Hepatocyte (in vitro differentiated cells): ENCODE measurements at regions not wholly inside any gene's neighbourhood (a gene's known extent, or its start where the extent isn't known, plus 50 kb on each side); places are given as distances from the start of the nearest gene placed in this dataset.

ENCODE experiments used
- DNase-seq: peaks from one replicate; pipeline ENCODE4 v3.0.0-alpha.2; 2016; ENCODE audit warnings: low spot score
- H2AFZ ChIP-seq: fragments of 200-600 bp; sonication (generic); 2 replicates; pipeline ENCODE4 v1.6.0; 2016; ENCODE audit warnings: antibody characterized with exemption, mild to moderate bottlenecking
- H3K27ac ChIP-seq: fragments of 200-600 bp; sonication (generic); 2 replicates; pipeline ENCODE4 v1.5.1; 2016; ENCODE audit warnings: mild to moderate bottlenecking
- H3K27me3 ChIP-seq: fragments of 200-600 bp; sonication (generic); 2 replicates; pipeline ENCODE4 v1.6.1; 2016
- H3K36me3 ChIP-seq: fragments of 200-600 bp; sonication (generic); replicated peaks from 2 replicates; pipeline ENCODE4 v1.5.1; 2016; ENCODE audit warnings: low read depth; ENCODE audit not compliant: insufficient read depth
- H3K4me1 ChIP-seq: fragments of 200-600 bp; sonication (generic); 2 replicates; pipeline ENCODE4 v1.5.1; 2016; ENCODE audit warnings: mild to moderate bottlenecking, moderate library complexity; ENCODE audit not compliant: insufficient read depth
- H3K4me2 ChIP-seq: fragments of 200-600 bp; sonication (generic); 2 replicates; pipeline ENCODE4 v1.6.0; 2016
- H3K4me3 ChIP-seq: fragments of 200-600 bp; sonication (generic); 2 replicates; pipeline ENCODE4 v1.5.1; 2016; ENCODE audit warnings: mild to moderate bottlenecking
- H3K79me2 ChIP-seq: fragments of 200-600 bp; sonication (generic); 2 replicates; pipeline ENCODE4 v1.6.0; 2017; ENCODE audit warnings: mild to moderate bottlenecking
- H3K9me2 ChIP-seq: fragments of 200-600 bp; sonication (generic); replicated peaks from 2 replicates; pipeline ENCODE4 v1.6.0; 2017; ENCODE audit warnings: mild to moderate bottlenecking; ENCODE audit not compliant: insufficient read depth
- H3K9me3 ChIP-seq: fragments of 200-600 bp; sonication (generic); 2 replicates; pipeline ENCODE4 v1.5.1; 2016; ENCODE audit warnings: low read depth, mild to moderate bottlenecking
- H4K20me1 ChIP-seq: fragments of 200-600 bp; sonication (generic); 2 replicates; pipeline ENCODE4 v1.6.0; 2016; ENCODE audit warnings: mild to moderate bottlenecking; ENCODE audit not compliant: insufficient read depth, poor library complexity, severe bottlenecking
- CTCF ChIP-seq: fragments of 200-600 bp; sonication (generic); IDR thresholded peaks from 2 replicates; pipeline ENCODE4 v1.5.1; 2016; ENCODE audit warnings: antibody characterized with exemption, mild to moderate bottlenecking; ENCODE audit not compliant: poor library complexity
- EZH2 ChIP-seq: fragments of 200-600 bp; sonication (generic); IDR thresholded peaks from 2 replicates; pipeline ENCODE4 v1.6.1; 2016; ENCODE audit warnings: antibody characterized with exemption, mild to moderate bottlenecking, borderline replicate concordance
- EZH2phosphoT487 ChIP-seq: fragments of 200-600 bp; sonication (generic); IDR thresholded peaks from one replicate; pipeline ENCODE4 v1.6.1; 2018; ENCODE audit warnings: antibody characterized with exemption, mild to moderate bottlenecking, low read depth, moderate library complexity; ENCODE audit not compliant: unreplicated experiment, severe bottlenecking
- WGBS: methylation state at CpG from one replicate; pipeline ENCODE4 v1.1.6; 2016; ENCODE audit warnings: low lambda C conversion rate; ENCODE audit errors: missing lambda C conversion rate; 5-methylcytosine and 5-hydroxymethylcytosine counted together

DNA sequence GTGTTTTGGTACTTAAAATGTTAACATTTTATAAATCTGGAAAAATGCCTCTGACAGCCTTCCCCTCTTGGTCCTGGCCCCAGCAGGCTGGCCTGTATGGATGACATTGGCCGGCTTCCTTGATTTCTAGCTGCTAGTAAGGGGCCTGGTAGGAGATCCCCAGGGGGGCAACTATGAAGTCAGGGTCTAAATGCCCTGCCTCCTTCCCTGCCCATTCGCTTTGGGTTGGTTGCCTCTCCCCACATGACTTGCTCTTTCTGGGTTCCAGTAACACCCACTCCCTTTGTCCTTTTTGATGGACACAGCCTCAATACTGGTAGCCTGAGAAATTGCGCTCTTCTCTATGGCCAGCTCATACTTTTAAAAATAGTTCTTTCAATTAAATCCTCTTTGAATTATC is 78.0 kb upstream of the MAD2L1 start:
- H2AFZ ChIP-seq, result no peak overlapping the region
- no peak overlapping the region for H3K27ac ChIP-seq
- H3K79me2 ChIP-seq, result no peaks in the 10 kb centered on the region
- WGBS, result 95% methylated on average over 3 of the region's 3 CpGs
- H3K9me3 ChIP-seq, result no peaks in the 10 kb centered on the region
- no peaks in the 10 kb centered on the region for H4K20me1 ChIP-seq
- TF ChIP-seq EZH2, result no peak
- TF ChIP-seq CTCF, result no peak
- TF ChIP-seq EZH2phosphoT487, result no peak
- no peaks in the 10 kb centered on the region for H3K4me1 ChIP-seq
- H3K36me3 ChIP-seq, result no peaks in the 10 kb centered on the region
- no peaks in the 10 kb centered on the region for H3K9me2 ChIP-seq
- H3K4me2 ChIP-seq, result no peak overlapping the region
- DNase-seq, result no peak
- no peak overlapping the region for H3K4me3 ChIP-seq
- no peaks in the 10 kb centered on the region for H3K27me3 ChIP-seq

- H3K9me3 ChIP-seq, result no peaks in the 10 kb centered on the region
- H3K79me2 ChIP-seq, result no peaks in the 10 kb centered on the region
- no peak overlapping the region for H3K4me2 ChIP-seq
These were observed 77.4 kb upstream of the MAD2L1 start for GRCh38 chr4:120144041-120144440.

GRCh38 chr4:120139392-120139791 is 72.7 kb upstream of the MAD2L1 start:
- Histone ChIP-seq H3K9me3 (no peaks in the 10 kb centered on the region), H3K4me3 (no peak overlapping the region), H3K27me3 (no peaks in the 10 kb centered on the region), H3K36me3 (no peaks in the 10 kb centered on the region), H3K9me2 (no peaks in the 10 kb centered on the region), H4K20me1 (no peaks in the 10 kb centered on the region), H3K4me2 (no peak overlapping the region), H3K4me1 (no peaks in the 10 kb centered on the region), H3K79me2 (no peaks in the 10 kb centered on the region), H3K27ac (no peak overlapping the region), H2AFZ (no peak overlapping the region)
- TF ChIP-seq CTCF (no peak), EZH2 (no peak), EZH2phosphoT487 (no peak)
- no peak for DNase-seq

More at GRCh38 chr4:120144041-120144440, 77.4 kb upstream of the MAD2L1 start:
- Histone ChIP-seq H3K4me3 (no peak overlapping the region), H3K27me3 (no peaks in the 10 kb centered on the region), H3K4me1 (no peaks in the 10 kb centered on the region), H3K9me2 (no peaks in the 10 kb centered on the region), H3K36me3 (no peaks in the 10 kb centered on the region), H2AFZ (no peak overlapping the region), H4K20me1 (no peaks in the 10 kb centered on the region), H3K27ac (no peak overlapping the region)
- no peak for DNase-seq
- 90% methylated on average over 5 of the region's 5 CpGs for WGBS
- TF ChIP-seq CTCF (no peak), EZH2 (no peak), EZH2phosphoT487 (no peak)

- H3K27ac ChIP-seq, result no peak overlapping the region
- no peak overlapping the region for H3K4me3 ChIP-seq
- H2AFZ ChIP-seq, result no peak overlapping the region
- H3K4me1 ChIP-seq, result no peaks in the 10 kb centered on the region
- H3K36me3 ChIP-seq, result no peaks in the 10 kb centered on the region
- 32% methylated on average over 2 of the region's 2 CpGs for WGBS
- no peak for DNase-seq
- H3K9me3 ChIP-seq, result no peaks in the 10 kb centered on the region
- H3K27me3 ChIP-seq, result no peaks in the 10 kb centered on the region
- H3K79me2 ChIP-seq, result no peaks in the 10 kb centered on the region
- no peaks in the 10 kb centered on the region for H4K20me1 ChIP-seq
- no peaks in the 10 kb centered on the region for H3K9me2 ChIP-seq
- TF ChIP-seq EZH2, result no peak
- TF ChIP-seq CTCF, result no peak
- no peak for TF ChIP-seq EZH2phosphoT487
- no peak overlapping the region for H3K4me2 ChIP-seq
These were observed 66.3 kb upstream of the MAD2L1 start for GRCh38 chr4:120132935-120133334.
